ENCODE measurements at regions not wholly inside any gene's neighbourhood (a gene's known extent, or its start where the extent isn't known, plus 50 kb on each side); places are given as distances from the start of the nearest gene placed in this dataset.

DNA sequence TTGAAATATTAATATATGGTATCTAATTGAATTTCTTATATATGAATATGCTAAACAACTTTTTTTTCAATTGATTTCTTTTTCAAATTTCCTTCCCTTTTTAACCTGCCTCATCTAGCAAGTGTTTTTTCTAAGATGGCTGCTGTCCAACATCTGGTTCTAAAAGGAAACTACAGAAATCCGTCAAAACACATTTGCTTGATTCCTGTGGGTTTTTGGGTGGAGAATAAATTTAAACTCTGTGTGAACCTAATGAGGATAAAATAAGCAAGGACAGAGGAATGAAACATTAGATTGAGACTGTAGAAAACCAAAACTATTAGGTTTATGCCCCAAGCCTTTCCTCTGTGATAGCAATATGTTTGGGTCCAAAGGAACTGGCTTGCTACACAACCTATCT is 75.5 kb upstream of the STARD3NL start:
- TF ChIP-seq SRSF1 (IDR thresholded peaks at IDR 0.05; ENCODE audit: low read depth, low read length) (no peak), RAD21 (CRISPR knock-in tag; conservative IDR thresholded peaks at IDR 0.05 in 1 of 2, IDR thresholded peaks at IDR 0.05 in 1 of 2) (no peak)
